Brain microvascular endothelial cell (primary cell): ENCODE measurements at regions not wholly inside any gene's neighbourhood (a gene's known extent, or its start where the extent isn't known, plus 50 kb on each side); places are given as distances from the start of the nearest gene placed in this dataset.

Experiments used
- DNase-seq: peaks from one replicate; pipeline ENCODE4 v3.0.0-alpha.2; 2020
- H3K27ac ChIP-seq: fragments of 250-450 bp; sonication (Bioruptor Pico); 2 replicates; pipeline ENCODE4 v1.5.1; 2020; ENCODE audit warnings: mild to moderate bottlenecking, moderate library complexity
- H3K27me3 ChIP-seq: fragments of 250-450 bp; sonication (Bioruptor Pico); replicated peaks from 2 replicates; pipeline ENCODE4 v1.5.1; 2020; ENCODE audit warnings: mild to moderate bottlenecking
- H3K36me3 ChIP-seq: fragments of 250-450 bp; sonication (Bioruptor Pico); replicated peaks from 2 replicates; pipeline ENCODE4 v1.5.1; 2020; ENCODE audit warnings: mild to moderate bottlenecking
- H3K4me3 ChIP-seq: 2 replicates; pipeline ENCODE4 v1.5.1; 2011; ENCODE audit warnings: low read depth, mild to moderate bottlenecking, control low read depth, low read length, moderate library complexity
- CTCF ChIP-seq: IDR thresholded peaks from 2 replicates; pipeline ENCODE4 v1.5.1; 2011; ENCODE audit warnings: low read depth, mild to moderate bottlenecking, moderate library complexity, low read length, control low read depth, inconsistent platforms; ENCODE audit errors: missing control alignments
- in situ Hi-C: cut with HindIII; loops from 2 replicates; pipeline ENCODE4 v1.10.0; 2017; ENCODE audit warnings: low sequenced_read_pairs, low pct_ligation_motif_present

GRCh38 chr2:215611609-215612386 is 175.9 kb upstream of the FN1 start:
- no peak overlapping the region for H3K4me3 ChIP-seq
- H3K27ac ChIP-seq, result peak overlapping the region; percentile 25
- DNase-seq, result no peak
- H3K36me3 ChIP-seq, result no peaks in the 10 kb centered on the region
- in situ Hi-C loops, result no loop called here
- TF ChIP-seq CTCF, result no peak
- no peaks in the 10 kb centered on the region for H3K27me3 ChIP-seq

GRCh38 chr2:215609089-215610032 is 173.5 kb upstream of the FN1 start:
- no peaks in the 10 kb centered on the region for H3K27me3 ChIP-seq
- no peak overlapping the region for H3K4me3 ChIP-seq
- in situ Hi-C loops, result no loop called here
- DNase-seq, result peak; percentile 91
- peak overlapping the region; percentile 81 for H3K27ac ChIP-seq
- no peak for TF ChIP-seq CTCF
- H3K36me3 ChIP-seq, result no peaks in the 10 kb centered on the region

GRCh38 chr2:215607766-215608165 is 171.9 kb upstream of the FN1 start:
- no peak for TF ChIP-seq CTCF
- no peaks in the 10 kb centered on the region for H3K36me3 ChIP-seq
- H3K27me3 ChIP-seq, result no peaks in the 10 kb centered on the region
- no peak for DNase-seq
- in situ Hi-C loops, result no loop called here
- peak overlapping the region; percentile 46 for H3K27ac ChIP-seq
- H3K4me3 ChIP-seq, result no peak overlapping the region

GRCh38 chr2:215606219-215606618 is 170.4 kb upstream of the FN1 start:
- TF ChIP-seq CTCF, result no peak
- H3K4me3 ChIP-seq, result no peak overlapping the region
- DNase-seq, result no peak
- in situ Hi-C loops, result no loop called here
- H3K27me3 ChIP-seq, result no peaks in the 10 kb centered on the region
- no peak overlapping the region for H3K27ac ChIP-seq
- no peaks in the 10 kb centered on the region for H3K36me3 ChIP-seq

GRCh38 chr2:215605214-215605613 is 169.3 kb upstream of the FN1 start:
- TF ChIP-seq CTCF, result no peak

More at GRCh38 chr2:215605214-215605613, 169.3 kb upstream of the FN1 start:
- Histone ChIP-seq H3K27ac (no peak overlapping the region), H3K27me3 (no peaks in the 10 kb centered on the region), H3K36me3 (no peaks in the 10 kb centered on the region), H3K4me3 (no peak overlapping the region)
- no peak for DNase-seq
- in situ Hi-C loops, result no loop called here
